CD4-positive, alpha-beta T cell (primary cell): ENCODE measurements at regions not wholly inside any gene's neighbourhood (a gene's known extent, or its start where the extent isn't known, plus 50 kb on each side); places are given as distances from the start of the nearest gene placed in this dataset.

ENCODE experiments used
- ATAC-seq: fragments of 200-7000 bp; cut with Tn5 transposase; one replicate; pipeline ENCODE4 v1.10.0; 2022; ENCODE audit warnings: mild to moderate bottlenecking; ENCODE audit not compliant: poor library complexity
- CTCF ChIA-PET: fragments of 350-600 bp; sonication (Branson Sonifier 250); formaldehyde crosslinking; loops from one replicate; lab custom pipeline; 2021; ENCODE audit warnings: antibody characterized with exemption, inconsistent platforms; lab: Charles Lee
- POLR2A ChIA-PET: fragments of 350-600 bp; sonication (Branson Sonifier 250); formaldehyde crosslinking; loops from one replicate; lab custom pipeline; 2021; ENCODE audit warnings: antibody characterized with exemption, inconsistent platforms; lab: Charles Lee
- DNase-seq, 14 experiments: peaks; one replicate each; pipeline ENCODE4 v3.0.0-alpha.2; 2013 to 2020; ENCODE audit warnings: mixed read lengths in 2 of 14
- H3K27ac ChIP-seq, 2 donors: one replicate each; pipeline versions ENCODE4 v1.5.1 to v1.7.0; 2013; ENCODE audit warnings: low read length in 2 of 2, low read depth in 1 of 2, mild to moderate bottlenecking in 1 of 2
- H3K27me3 ChIP-seq, 2 experiments: 1 replicate in 1 of 2; 2 replicates in 1 of 2; pipeline versions ENCODE4 v1.6.1 to v1.7.0; 2013; ENCODE audit warnings: low read length in 2 of 2, control low read depth in 1 of 2, mild to moderate bottlenecking in 1 of 2, moderate library complexity in 1 of 2; ENCODE audit not compliant: insufficient read depth in 2 of 2, control insufficient read depth in 1 of 2
- H3K36me3 ChIP-seq: one replicate; pipeline ENCODE4 v1.6.1; 2013; ENCODE audit warnings: low read length, control low read depth; ENCODE audit not compliant: insufficient read depth
- H3K4me1 ChIP-seq: one replicate; pipeline ENCODE4 v1.6.1; 2013; ENCODE audit warnings: low read length, control low read depth; ENCODE audit not compliant: insufficient read depth
- H3K4me3 ChIP-seq: one replicate; pipeline ENCODE4 v1.5.1; 2013; ENCODE audit warnings: mild to moderate bottlenecking, low read length, moderate library complexity
- H3K9me3 ChIP-seq, 2 experiments: 1 replicate in 1 of 2; 2 replicates in 1 of 2; pipeline versions ENCODE4 v1.6.1 to v1.7.0; 2013; ENCODE audit warnings: low read length in 2 of 2, mild to moderate bottlenecking in 2 of 2, control low read depth in 1 of 2, moderate library complexity in 1 of 2; ENCODE audit not compliant: control insufficient read depth in 1 of 2, insufficient read depth in 1 of 2
- H3K27ac Mint-ChIP-seq: one replicate; pipeline ENCODE4 v1.8.0; 2020; ENCODE audit warnings: mixed read lengths
- H3K27me3 Mint-ChIP-seq: one replicate; pipeline ENCODE4 v1.8.0; 2021; ENCODE audit warnings: mixed read lengths
- H3K36me3 Mint-ChIP-seq: one replicate; pipeline ENCODE4 v1.8.0; 2021; ENCODE audit warnings: low read depth, mixed read lengths
- H3K4me1 Mint-ChIP-seq: one replicate; pipeline ENCODE4 v1.8.0; 2021; ENCODE audit warnings: low read depth, mixed read lengths
- H3K4me3 Mint-ChIP-seq: one replicate; pipeline ENCODE4 v1.8.0; 2020; ENCODE audit warnings: mild to moderate bottlenecking, mixed read lengths
- H3K9me3 Mint-ChIP-seq: one replicate; pipeline ENCODE4 v1.8.0; 2020; ENCODE audit warnings: mixed read lengths
- intact Hi-C, 2 experiments: fragments of 100-400 bp; cut with DNase I in 1 of 2; cut with micrococcal nuclease in 1 of 2; formaldehyde crosslinking; loops; one replicate each; pipeline versions ENCODE4 v1.15.1 to v1.9.0; 2023 to 2025; cut with DNase I, micrococcal nuclease
- TF ChIP-seq, protein P1 (sequence below): fragments of 200-600 bp; IDR thresholded peaks from one replicate; pipeline ENCODE4 v1.8.0; 2022; ENCODE audit warnings: antibody characterized with exemption, mild to moderate bottlenecking

DNA sequence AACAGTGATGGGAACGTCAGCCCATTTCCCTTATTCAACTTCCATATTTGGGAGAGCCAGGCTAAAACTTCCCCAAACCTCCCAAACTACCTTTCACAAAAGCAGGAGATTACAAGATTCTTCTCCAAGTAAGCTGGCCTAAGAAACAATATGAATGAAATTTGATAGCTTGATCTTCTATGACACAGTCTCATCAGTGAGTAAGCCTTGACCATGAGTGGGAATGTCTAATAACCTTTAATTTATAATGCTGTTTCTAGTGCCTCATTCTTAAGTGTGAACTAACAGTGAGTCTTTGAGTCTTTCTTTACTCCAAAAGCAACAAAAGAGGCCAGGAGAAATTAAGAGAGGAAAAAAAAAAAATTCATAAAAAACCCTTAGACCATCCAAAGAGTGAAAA, 1379.9 kb downstream of the EFNA5 start:
- Mint-ChIP-seq H3K36me3 (no peaks in the 10 kb centered on the region), H3K9me3 (no peaks in the 10 kb centered on the region), H3K27me3 (no peaks in the 10 kb centered on the region), H3K4me3 (no peak overlapping the region), H3K27ac (no peak overlapping the region), H3K4me1 (no peaks in the 10 kb centered on the region)
- H3K9me3 ChIP-seq, result no peaks in the 10 kb centered on the region
- ATAC-seq (no peak), DNase-seq (no peak)
- intact Hi-C loops, result no loop called here
- TF ChIP-seq, protein P1, sequence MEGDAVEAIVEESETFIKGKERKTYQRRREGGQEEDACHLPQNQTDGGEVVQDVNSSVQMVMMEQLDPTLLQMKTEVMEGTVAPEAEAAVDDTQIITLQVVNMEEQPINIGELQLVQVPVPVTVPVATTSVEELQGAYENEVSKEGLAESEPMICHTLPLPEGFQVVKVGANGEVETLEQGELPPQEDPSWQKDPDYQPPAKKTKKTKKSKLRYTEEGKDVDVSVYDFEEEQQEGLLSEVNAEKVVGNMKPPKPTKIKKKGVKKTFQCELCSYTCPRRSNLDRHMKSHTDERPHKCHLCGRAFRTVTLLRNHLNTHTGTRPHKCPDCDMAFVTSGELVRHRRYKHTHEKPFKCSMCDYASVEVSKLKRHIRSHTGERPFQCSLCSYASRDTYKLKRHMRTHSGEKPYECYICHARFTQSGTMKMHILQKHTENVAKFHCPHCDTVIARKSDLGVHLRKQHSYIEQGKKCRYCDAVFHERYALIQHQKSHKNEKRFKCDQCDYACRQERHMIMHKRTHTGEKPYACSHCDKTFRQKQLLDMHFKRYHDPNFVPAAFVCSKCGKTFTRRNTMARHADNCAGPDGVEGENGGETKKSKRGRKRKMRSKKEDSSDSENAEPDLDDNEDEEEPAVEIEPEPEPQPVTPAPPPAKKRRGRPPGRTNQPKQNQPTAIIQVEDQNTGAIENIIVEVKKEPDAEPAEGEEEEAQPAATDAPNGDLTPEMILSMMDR, result no peak
- CTCF ChIA-PET, result no interaction called here
- no peaks in the 10 kb centered on the region for H3K36me3 ChIP-seq
- H3K4me1 ChIP-seq, result no peaks in the 10 kb centered on the region
- H3K27me3 ChIP-seq, result no peaks in the 10 kb centered on the region
- POLR2A ChIA-PET, result no interaction called here
- no peak overlapping the region for H3K27ac ChIP-seq
- no peak overlapping the region for H3K4me3 ChIP-seq

GRCh38 chr5:106288979-106289378, 1381.8 kb downstream of the EFNA5 start:
- no peak for ATAC-seq
- TF ChIP-seq, protein P1, result no peak
- Mint-ChIP-seq H3K4me3 (no peak overlapping the region), H3K27ac (no peak overlapping the region), H3K4me1 (no peaks in the 10 kb centered on the region), H3K36me3 (no peaks in the 10 kb centered on the region), H3K27me3 (no peaks in the 10 kb centered on the region), H3K9me3 (peaks cover 4% of the 10 kb centered on the region)
- POLR2A ChIA-PET, result no interaction called here
- Histone ChIP-seq H3K27ac (no peak overlapping the region), H3K4me3 (no peak overlapping the region), H3K36me3 (no peaks in the 10 kb centered on the region), H3K4me1 (no peaks in the 10 kb centered on the region), H3K9me3 (no peaks in the 10 kb centered on the region), H3K27me3 (no peaks in the 10 kb centered on the region)
- intact Hi-C loops, result no loop called here
- CTCF ChIA-PET, result no interaction called here
- DNase-seq, result no peak

DNA sequence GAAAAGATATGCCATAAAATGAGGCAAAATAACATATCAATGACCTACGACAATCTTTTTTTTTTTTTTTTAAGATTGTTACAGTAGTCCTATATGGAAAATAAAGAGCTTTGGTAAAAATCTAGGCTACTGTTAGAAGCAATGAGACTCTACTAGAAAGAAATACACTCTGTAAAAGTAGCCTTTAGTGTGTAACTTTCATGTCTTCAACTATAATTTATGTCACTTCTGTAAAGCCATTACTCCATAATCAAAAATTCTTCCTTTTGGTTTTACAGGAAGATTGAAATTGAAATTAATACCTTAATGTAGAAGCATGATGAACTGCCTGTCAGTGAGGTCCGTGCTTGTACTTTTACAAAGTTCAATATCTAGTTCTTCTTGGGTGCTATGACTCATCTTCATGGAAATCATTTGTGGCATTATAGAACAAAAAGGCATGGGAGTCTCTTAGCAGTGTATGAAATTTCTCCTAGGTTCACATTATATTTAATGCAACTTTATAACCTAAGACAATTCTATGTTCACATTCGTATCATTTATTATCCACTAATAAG, 1393.1 kb downstream of the EFNA5 start:
- Mint-ChIP-seq H3K27ac (no peak overlapping the region), H3K9me3 (no peaks in the 10 kb centered on the region), H3K4me3 (no peak overlapping the region), H3K36me3 (no peaks in the 10 kb centered on the region), H3K4me1 (no peaks in the 10 kb centered on the region), H3K27me3 (no peaks in the 10 kb centered on the region)
- ChIA-PET POLR2A (no interaction called here), CTCF (no interaction called here)
- ATAC-seq, result no peak
- Histone ChIP-seq H3K9me3 (peaks cover 0 to 3% of the 10 kb centered on the region in 2 experiments), H3K27me3 (no peaks in the 10 kb centered on the region), H3K4me3 (no peak overlapping the region), H3K27ac (no peak overlapping the region), H3K36me3 (no peaks in the 10 kb centered on the region), H3K4me1 (no peaks in the 10 kb centered on the region)
- intact Hi-C loops, result no loop called here
- TF ChIP-seq, protein P1, result no peak
- no peak for DNase-seq
